GM18858 (cell line): ENCODE measurements at regions not wholly inside any gene's neighbourhood (a gene's known extent, or its start where the extent isn't known, plus 50 kb on each side); places are given as distances from the start of the nearest gene placed in this dataset.
"Not testable (repeated sequence)": the region's sequence is repeated elsewhere in the genome, so short reads cannot be mapped to it uniquely, and the experiment has no call there.

Experiments
- ATAC-seq: cut with Tn5 transposase; IDR thresholded peaks from one replicate; pipeline ENCODE4 v1.9.1; 2021; ENCODE audit not compliant: unreplicated experiment

GRCh38 chr2:188036786-188037185 lies 254.9 kb upstream of the GULP1 start:
- not testable (repeated sequence) for ATAC-seq

- no peak for ATAC-seq
These were observed 252.4 kb upstream of the GULP1 start for GRCh38 chr2:188039307-188039706.

- ATAC-seq: no peak
These were observed 249.3 kb upstream of the GULP1 start for GRCh38 chr2:188042412-188042811.

- ATAC-seq: no peak
These were observed 246.7 kb upstream of the GULP1 start for GRCh38 chr2:188045016-188045415.

- ATAC-seq: no peak
These were observed 245.2 kb upstream of the GULP1 start for GRCh38 chr2:188046437-188046836.

DNA sequence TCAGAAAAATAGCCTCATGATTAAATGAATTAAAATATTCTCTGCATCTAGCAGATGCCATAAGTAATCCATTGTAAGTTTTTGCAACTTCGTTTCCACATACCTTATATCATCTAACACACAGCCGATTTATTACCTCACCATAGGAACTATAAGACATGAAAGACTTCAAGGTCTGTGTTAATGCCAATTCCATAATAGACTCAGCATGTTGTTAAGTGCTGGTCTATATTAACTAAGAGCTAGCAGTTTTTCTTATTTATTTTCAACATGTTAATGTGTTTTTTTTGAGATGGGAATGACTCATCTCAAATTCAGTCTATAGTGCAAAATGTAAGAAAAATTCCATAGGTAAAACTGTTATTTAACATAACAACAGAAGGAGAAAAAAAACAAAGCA lies 243.9 kb upstream of the GULP1 start:
- no peak for ATAC-seq

DNA sequence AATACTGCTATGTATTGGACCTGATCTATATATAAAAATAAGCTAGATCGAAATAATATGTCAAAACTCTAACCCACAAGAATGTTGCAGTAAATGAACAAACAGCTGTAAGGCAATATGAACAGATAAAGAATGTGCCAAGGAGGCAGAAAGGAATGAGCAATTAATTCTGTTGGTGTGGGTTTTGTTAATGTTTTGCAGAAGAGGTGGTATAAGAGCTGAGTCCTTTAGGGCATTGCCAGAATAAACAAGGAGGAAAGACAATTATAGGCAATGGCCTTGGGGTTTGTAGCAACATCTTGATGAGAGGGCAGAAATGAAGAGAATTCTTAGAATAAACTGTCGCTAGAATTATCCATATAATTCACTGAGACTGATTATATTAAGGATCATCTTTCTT lies 240.9 kb upstream of the GULP1 start:
- no peak for ATAC-seq

- ATAC-seq: no peak
These were observed 240.0 kb upstream of the GULP1 start for GRCh38 chr2:188051706-188052105.

DNA sequence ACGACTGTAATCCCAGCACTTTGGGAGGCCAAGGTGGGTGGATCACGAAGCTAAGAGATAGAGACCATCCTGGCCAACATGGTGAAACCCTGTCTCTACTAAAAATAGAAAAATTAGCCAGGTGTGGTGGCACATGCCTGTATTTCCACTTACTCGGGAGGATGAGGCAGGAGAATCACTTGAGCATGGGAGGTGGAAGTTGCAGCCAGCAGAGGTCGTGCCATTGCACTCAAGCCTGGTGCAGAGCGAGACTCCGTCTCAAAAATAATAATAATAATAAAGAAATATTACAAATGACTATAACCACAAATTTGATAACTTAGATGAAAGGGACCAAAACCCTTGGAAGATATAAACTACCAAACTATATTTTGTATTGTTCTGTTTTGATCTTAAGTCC lies 226.3 kb upstream of the GULP1 start:
- ATAC-seq: no peak

DNA sequence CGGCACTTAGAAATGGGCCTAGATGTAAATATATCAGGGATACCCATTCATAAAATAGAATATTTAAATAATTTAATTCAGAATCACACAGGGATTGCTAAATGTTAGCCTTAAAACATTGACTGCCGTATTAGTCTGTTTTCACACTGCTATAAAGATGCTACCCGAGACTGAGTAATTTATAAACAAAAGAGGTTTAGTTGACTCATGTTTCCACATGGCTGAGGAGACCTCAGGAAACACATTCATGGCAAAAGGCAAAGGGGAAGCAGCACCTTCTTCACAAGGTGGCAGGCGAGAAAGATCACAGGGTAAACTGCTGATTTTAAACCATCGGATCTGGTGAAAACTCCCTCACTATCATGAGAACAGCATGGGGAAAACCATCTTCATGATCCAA lies 223.6 kb upstream of the GULP1 start:
- ATAC-seq: no peak

DNA sequence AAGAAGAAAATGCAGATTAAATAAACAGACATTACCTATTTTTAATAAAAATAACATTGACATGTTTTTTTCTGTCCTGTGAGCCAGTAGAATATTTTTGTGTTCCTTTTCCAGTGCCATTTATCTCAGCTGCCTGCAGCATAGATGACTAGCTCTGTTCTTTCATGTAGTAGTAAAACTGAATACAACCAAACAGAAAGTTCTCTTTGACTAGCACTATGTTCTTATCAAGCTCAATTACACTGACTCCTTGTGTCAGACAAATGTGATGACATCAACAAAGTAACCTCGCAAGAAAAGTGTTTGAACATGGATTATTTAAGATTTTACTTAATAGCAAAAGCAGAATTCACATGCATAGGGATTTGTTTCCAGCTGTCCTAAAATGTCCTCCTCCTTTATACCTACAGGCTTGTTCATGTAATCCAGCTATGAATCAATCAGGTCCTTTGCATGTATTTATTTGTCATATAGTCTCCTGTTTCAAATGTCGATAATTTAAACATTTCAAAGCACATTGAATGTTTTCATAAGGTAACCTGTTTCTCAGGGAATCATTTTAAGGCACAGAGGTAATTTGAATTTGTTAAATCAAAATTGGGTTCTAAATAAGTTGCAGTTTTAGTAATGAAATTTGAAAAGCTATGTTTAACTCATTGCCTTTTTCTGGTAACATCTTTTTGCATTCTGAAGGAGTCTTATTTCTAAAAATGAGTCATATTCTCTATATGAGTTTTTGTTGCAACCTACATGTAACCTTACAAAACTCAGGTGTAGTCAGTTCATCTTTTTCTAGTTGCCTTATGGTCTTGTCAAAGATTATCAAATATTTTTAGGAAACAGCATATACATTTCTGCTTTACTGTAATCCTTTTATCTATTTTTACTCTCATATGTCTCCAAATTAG lies 215.3 kb upstream of the GULP1 start:
- ATAC-seq: peak; percentile 88

DNA sequence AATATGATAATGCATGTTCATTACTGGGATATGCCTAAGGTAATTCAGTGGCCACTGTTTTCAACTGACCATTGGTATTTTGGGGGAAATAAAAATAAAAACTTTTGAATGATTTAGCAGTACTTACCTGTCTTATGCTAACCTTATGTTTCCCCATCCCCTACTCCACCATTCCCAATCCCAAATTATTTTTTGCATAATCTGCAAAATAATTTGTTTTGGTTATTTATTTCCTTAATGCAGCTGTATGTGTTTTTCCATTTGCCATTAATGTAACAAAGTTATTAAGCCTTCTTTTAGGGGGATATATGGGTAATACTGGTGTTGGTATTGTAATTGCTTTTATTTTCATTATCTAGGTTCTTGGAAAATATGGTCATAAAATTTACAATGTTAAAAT lies 213.9 kb upstream of the GULP1 start:
- ATAC-seq: no peak

- ATAC-seq: peak; percentile 25
These were observed 213.1 kb upstream of the GULP1 start for GRCh38 chr2:188078534-188078933.

- ATAC-seq: no peak
These were observed 212.5 kb upstream of the GULP1 start for GRCh38 chr2:188079196-188079595.

GRCh38 chr2:188085421-188085820 lies 206.3 kb upstream of the GULP1 start:
- ATAC-seq: no peak

- no peak for ATAC-seq
These were observed 201.8 kb upstream of the GULP1 start for GRCh38 chr2:188089901-188090300.

DNA sequence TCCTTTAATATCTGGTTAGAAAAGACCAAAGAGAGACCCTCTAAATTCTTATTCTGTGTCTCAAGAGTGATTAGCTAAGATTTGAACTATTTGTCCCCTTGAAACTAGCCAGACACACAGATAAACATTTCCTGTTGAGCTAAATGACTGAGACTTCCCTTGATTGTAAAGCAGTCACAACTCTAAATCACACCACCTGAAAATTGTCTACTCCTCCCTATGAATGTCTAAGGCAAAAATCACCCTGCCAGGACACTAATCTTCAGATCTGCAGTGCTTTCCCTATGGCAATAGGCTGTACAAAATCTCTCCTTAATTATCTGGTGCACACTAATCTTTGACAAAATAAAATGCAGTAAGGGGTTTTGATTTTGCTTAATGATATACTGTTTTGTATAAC lies 200.5 kb upstream of the GULP1 start:
- ATAC-seq: no peak

- ATAC-seq: no peak
These were observed 198.9 kb upstream of the GULP1 start for GRCh38 chr2:188092734-188093133.

- no peak for ATAC-seq
These were observed 194.8 kb upstream of the GULP1 start for GRCh38 chr2:188096910-188097309.

DNA sequence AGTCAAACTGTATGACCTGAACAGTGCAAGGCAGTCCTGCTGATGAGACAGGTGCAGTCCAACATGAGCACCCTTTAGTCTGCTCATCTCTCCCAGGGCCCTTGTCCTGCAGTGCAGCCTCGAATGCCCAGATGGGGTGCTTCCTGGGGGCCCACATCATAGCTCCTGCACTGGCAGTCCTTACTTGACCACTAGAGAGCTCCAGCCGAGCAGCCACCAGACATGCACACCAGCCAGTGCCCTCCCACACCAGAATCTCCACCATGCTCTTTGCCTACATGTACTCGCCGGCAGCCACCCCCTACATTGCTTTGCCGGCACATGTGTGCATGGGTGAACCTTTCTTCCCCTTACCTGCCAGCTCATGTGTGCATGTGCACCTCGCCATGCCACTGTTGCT lies 188.8 kb upstream of the GULP1 start:
- no peak for ATAC-seq

DNA sequence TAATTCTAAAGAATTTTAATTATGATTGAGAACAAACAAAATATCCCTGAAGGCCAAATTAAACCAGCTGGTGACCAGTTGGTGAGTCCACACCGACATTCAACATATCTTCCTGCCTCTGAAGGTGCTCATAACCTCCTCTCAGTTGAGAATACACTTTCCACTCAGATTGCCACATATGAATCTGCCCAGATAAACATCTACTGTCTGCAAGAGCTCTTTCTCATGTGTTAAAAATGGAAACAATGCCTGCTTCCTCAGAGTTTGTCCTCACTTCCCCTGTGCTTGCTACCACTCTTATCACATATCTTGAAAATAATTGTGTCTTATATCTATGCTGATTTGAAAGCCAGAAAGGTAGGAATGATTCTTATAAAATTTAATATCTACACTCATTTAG lies 177.7 kb upstream of the GULP1 start:
- ATAC-seq: no peak

- no peak for ATAC-seq
These were observed 174.0 kb upstream of the GULP1 start for GRCh38 chr2:188117706-188118105.

- ATAC-seq: no peak
These were observed 173.2 kb upstream of the GULP1 start for GRCh38 chr2:188118431-188118830.
